Suprapubic skin (tissue), 4 donors: ENCODE measurements at regions not wholly inside any gene's neighbourhood (a gene's known extent, or its start where the extent isn't known, plus 50 kb on each side); places are given as distances from the start of the nearest gene placed in this dataset.

Experiments used
- DNase-seq, 2 donors: peaks; one replicate each; pipeline ENCODE4 v3.0.0-alpha.2; 2019; ENCODE audit warnings: low spot score in 2 of 2
- H3K27ac ChIP-seq: fragments of 200-600 bp; sonication (generic); one replicate; pipeline ENCODE4 v1.5.1; 2019
- H3K27me3 ChIP-seq: fragments of 200-600 bp; sonication (generic); one replicate; pipeline ENCODE4 v1.5.1; 2019
- H3K36me3 ChIP-seq: fragments of 200-600 bp; sonication (generic); one replicate; pipeline ENCODE4 v1.5.1; 2019
- H3K4me1 ChIP-seq: fragments of 200-600 bp; sonication (generic); one replicate; pipeline ENCODE4 v1.5.1; 2019
- H3K4me3 ChIP-seq: fragments of 200-600 bp; sonication (generic); one replicate; pipeline ENCODE4 v1.5.1; 2019; ENCODE audit warnings: mild to moderate bottlenecking
- H3K9me3 ChIP-seq: fragments of 200-600 bp; sonication (generic); one replicate; pipeline ENCODE4 v1.5.1; 2019
- CTCF ChIP-seq, 2 donors: fragments of 200-600 bp in 1 of 2; fragments of 450-650 bp in 1 of 2; sonication (generic) in 1 of 2; IDR thresholded peaks; one replicate each; pipeline ENCODE4 v1.5.1; 2016 to 2019; ENCODE audit warnings: antibody characterized with exemption in 2 of 2, mild to moderate bottlenecking in 1 of 2, moderate library complexity in 1 of 2
- EP300 ChIP-seq: sonication (generic); formaldehyde crosslinking; IDR thresholded peaks from one replicate; pipeline ENCODE4 v1.6.1; 2017; ENCODE audit warnings: antibody characterized with exemption
- POLR2A ChIP-seq, 2 donors: fragments of 450-650 bp; IDR thresholded peaks; one replicate each; pipeline ENCODE4 v1.6.1; 2017; ENCODE audit warnings: antibody characterized with exemption in 2 of 2, mild to moderate bottlenecking in 2 of 2, moderate library complexity in 2 of 2
- POLR2AphosphoS5 ChIP-seq, 3 donors: sonication (generic); formaldehyde crosslinking; IDR thresholded peaks; one replicate each; pipeline ENCODE4 v1.6.1; 2017; ENCODE audit warnings: antibody characterized with exemption in 3 of 3
- WGBS: methylation state at CpG from one replicate; pipeline ENCODE4 v1.1.5; 2018; 5-methylcytosine and 5-hydroxymethylcytosine counted together

DNA sequence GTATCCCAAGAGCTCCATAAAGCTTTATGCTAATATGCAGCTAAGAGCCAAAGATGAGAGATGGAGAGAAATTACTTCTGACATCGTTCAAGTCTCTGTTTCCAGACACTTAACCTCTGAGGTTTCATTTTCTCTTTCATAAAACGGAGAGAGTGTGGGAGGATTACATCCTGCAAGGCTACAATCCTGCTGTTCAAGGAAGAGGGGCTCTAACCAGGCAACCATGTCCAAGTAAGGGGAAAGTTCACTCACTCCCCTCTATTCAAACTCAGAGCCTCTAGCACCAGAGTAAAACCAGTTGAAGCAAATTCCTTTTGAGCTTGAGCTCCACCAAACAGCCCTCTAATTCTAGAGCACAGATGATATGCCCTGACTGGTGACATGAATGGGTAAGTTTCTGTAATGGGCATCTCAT, 397.4 kb downstream of the NPIPA8 start:
- Histone ChIP-seq H3K27ac (no peak overlapping the region), H3K9me3 (no peaks in the 10 kb centered on the region), H3K27me3 (no peaks in the 10 kb centered on the region), H3K4me1 (no peaks in the 10 kb centered on the region), H3K36me3 (no peaks in the 10 kb centered on the region), H3K4me3 (no peak overlapping the region)
- TF ChIP-seq CTCF (IDR thresholded peaks at IDR 0.05) (no peak), POLR2A (IDR thresholded peaks at IDR 0.05) (no peak), POLR2AphosphoS5 (IDR thresholded peaks at IDR 0.05) (no peak), EP300 (no peak)
- DNase-seq, result no peak
- WGBS, result 37% methylated on average over 2 of the region's 2 CpGs

DNA sequence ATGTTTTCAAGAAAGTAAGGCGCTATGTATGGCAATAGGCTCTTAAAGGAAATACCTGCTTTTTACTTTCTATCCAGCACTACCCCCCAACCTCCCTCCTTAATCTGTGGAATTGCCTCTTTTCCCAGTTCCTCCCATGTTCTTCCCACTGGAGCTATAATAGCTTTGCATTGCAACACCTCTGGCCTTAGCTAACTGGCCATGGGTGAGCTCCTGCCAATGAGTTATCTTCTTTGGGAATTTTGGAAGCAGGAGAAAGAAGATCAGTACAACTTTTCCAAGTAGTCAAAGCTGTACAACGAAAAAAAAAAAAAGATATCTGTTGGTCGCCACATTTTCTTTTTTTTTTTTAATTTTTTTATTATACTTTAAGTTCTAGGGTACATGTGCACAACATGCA, 398.0 kb downstream of the NPIPA8 start:
- 83% methylated on average over 3 of the region's 3 CpGs for WGBS
- H3K36me3 ChIP-seq, result no peaks in the 10 kb centered on the region
- no peaks in the 10 kb centered on the region for H3K9me3 ChIP-seq
- H3K27ac ChIP-seq, result no peak overlapping the region
- TF ChIP-seq POLR2A (IDR thresholded peaks at IDR 0.05) (no peak), POLR2AphosphoS5 (IDR thresholded peaks at IDR 0.05) (no peak), EP300 (no peak), CTCF (IDR thresholded peaks at IDR 0.05) (no peak)
- H3K4me3 ChIP-seq, result no peak overlapping the region
- H3K27me3 ChIP-seq, result no peaks in the 10 kb centered on the region
- DNase-seq, result no peak
- no peaks in the 10 kb centered on the region for H3K4me1 ChIP-seq

DNA sequence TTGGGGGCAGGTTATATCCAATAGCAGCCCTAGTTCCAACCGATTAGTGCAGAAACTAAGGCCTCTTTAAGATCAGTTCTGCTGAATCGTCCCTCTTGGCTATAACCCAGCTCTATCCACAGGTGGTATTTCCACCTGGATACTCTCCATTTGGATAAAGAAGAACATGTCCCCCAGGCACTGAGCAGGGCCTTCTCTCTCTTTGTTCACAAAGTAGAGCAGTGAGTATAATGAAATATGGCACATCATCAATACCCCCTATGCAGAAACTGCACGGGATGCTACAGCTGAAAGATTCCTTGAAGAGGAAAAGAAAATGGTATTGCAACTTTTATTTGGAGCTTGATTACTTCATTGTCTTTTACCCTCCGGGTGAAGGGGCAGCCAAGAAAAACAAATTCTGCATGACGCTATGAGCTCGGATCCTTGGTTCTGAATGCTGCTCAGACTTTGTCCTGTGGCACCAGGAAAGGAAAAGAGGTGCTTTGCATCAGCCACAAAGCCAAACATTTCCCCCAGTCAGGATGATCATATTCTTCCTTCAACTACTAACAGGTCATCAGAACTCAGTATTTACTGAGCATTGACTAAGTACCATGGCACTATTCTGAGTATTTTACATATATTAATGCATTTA, 399.7 kb downstream of the NPIPA8 start:
- Histone ChIP-seq H3K27me3 (no peaks in the 10 kb centered on the region), H3K27ac (no peak overlapping the region), H3K9me3 (no peaks in the 10 kb centered on the region), H3K4me1 (no peaks in the 10 kb centered on the region), H3K4me3 (no peak overlapping the region), H3K36me3 (no peaks in the 10 kb centered on the region)
- no peak for DNase-seq
- WGBS, result 72% methylated on average over 6 of the region's 6 CpGs
- TF ChIP-seq POLR2AphosphoS5 (IDR thresholded peaks at IDR 0.05) (no peak), CTCF (IDR thresholded peaks at IDR 0.05) (no peak), POLR2A (IDR thresholded peaks at IDR 0.05) (no peak), EP300 (no peak)

DNA sequence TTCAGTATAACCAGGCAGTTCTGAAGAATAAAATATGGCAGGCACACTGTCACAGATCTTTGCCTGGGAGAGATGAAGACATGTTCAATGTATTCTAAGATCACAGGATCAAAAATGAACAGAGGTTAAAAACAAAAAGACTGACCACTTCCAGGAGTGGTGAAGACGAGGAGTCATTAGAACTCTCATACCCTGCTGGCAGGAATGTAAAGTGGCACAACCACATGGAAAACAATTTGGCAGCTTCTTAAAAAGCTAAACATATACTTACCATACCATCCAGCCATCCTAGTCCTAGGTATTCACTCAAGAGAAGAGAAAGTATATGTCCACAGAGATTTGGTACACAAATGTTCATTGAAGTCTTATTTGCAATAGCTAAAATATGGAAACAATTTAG, 406.3 kb downstream of the NPIPA8 start:
- WGBS, result 50% methylated on average over 1 of the region's 1 CpG
- H3K36me3 ChIP-seq, result no peaks in the 10 kb centered on the region
- H3K27me3 ChIP-seq, result no peaks in the 10 kb centered on the region
- TF ChIP-seq POLR2AphosphoS5 (IDR thresholded peaks at IDR 0.05) (no peak), CTCF (IDR thresholded peaks at IDR 0.05) (no peak), EP300 (no peak), POLR2A (IDR thresholded peaks at IDR 0.05) (no peak)
- no peaks in the 10 kb centered on the region for H3K4me1 ChIP-seq
- no peak overlapping the region for H3K27ac ChIP-seq
- no peak overlapping the region for H3K4me3 ChIP-seq
- DNase-seq, result no peak
- no peaks in the 10 kb centered on the region for H3K9me3 ChIP-seq

DNA sequence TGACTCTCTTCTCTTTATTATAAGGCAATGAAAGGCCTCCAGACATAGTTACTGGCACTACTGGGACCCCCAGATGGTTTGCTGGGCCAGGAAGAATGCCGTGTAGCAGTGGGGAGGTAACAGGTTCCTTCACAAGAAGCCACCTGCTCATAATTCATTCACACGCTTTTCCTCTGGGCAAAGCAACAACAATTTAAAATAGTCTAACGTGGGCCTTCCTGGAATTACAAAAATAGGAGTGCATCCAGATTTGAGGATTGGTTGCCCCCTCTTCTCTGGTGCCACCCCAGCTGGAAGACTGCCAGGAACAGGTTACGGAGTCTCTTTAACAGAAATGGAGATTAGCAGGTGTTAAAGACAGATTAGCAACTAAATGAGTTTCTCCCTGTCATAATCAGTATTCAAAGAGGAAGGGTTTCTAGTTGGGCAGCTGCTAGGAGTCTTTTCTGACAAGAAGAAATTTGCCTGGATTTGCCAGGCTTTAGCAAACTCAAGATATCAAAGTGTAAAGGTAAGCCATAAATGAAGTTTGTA, 409.6 kb downstream of the NPIPA8 start:
- Histone ChIP-seq H3K4me3 (no peak overlapping the region), H3K9me3 (no peaks in the 10 kb centered on the region), H3K4me1 (no peaks in the 10 kb centered on the region), H3K36me3 (no peaks in the 10 kb centered on the region), H3K27me3 (no peaks in the 10 kb centered on the region), H3K27ac (no peak overlapping the region)
- TF ChIP-seq POLR2A (IDR thresholded peaks at IDR 0.05) (no peak), CTCF (IDR thresholded peaks at IDR 0.05) (no peak)
- WGBS, result 55% methylated on average over 4 of the region's 4 CpGs
- no peak for DNase-seq
